Muscle of leg (tissue), 3 donors: ENCODE measurements at regions not wholly inside any gene's neighbourhood (a gene's known extent, or its start where the extent isn't known, plus 50 kb on each side); places are given as distances from the start of the nearest gene placed in this dataset.

Experiments
- DNase-seq: peaks from one replicate; pipeline ENCODE4 v3.0.0; 2013
- H3K27ac ChIP-seq: one replicate; pipeline ENCODE4 v1.5.1; 2013; ENCODE audit warnings: mild to moderate bottlenecking, low read length, control low read depth
- H3K27me3 ChIP-seq: one replicate; pipeline ENCODE4 v1.6.1; 2013; ENCODE audit warnings: low read length; ENCODE audit not compliant: control insufficient read depth, insufficient read depth
- H3K36me3 ChIP-seq: one replicate; pipeline ENCODE4 v1.6.1; 2013; ENCODE audit warnings: low read length; ENCODE audit not compliant: control insufficient read depth, insufficient read depth
- H3K4me1 ChIP-seq: one replicate; pipeline ENCODE4 v1.6.1; 2013; ENCODE audit warnings: low read length; ENCODE audit not compliant: control insufficient read depth, insufficient read depth
- H3K4me3 ChIP-seq: one replicate; pipeline ENCODE4 v1.5.1; 2013; ENCODE audit warnings: low read length, control low read depth
- H3K9me3 ChIP-seq: replicated peaks from 2 replicates; pipeline ENCODE4 v1.6.1; 2013; ENCODE audit warnings: low read depth, low read length; ENCODE audit not compliant: control insufficient read depth
- WGBS: methylation state at CpG from one replicate; pipeline ENCODE4 v1.1.5; 2013; ENCODE audit warnings: missing lambda C conversion rate; ENCODE audit not compliant: insufficient coverage; 5-methylcytosine and 5-hydroxymethylcytosine counted together

- Histone ChIP-seq H3K27me3 (no peaks in the 10 kb centered on the region), H3K4me1 (no peaks in the 10 kb centered on the region), H3K36me3 (no peaks in the 10 kb centered on the region), H3K27ac (no peak overlapping the region), H3K4me3 (no peak overlapping the region), H3K9me3 (no peaks in the 10 kb centered on the region)
- no peak for DNase-seq
- 100% methylated on average over 1 of the region's 2 CpGs for WGBS
Observed at GRCh38 chr9:99544526-99544925, 277.2 kb upstream of the NR4A3 start.

GRCh38 chr9:99549441-99549840 is 272.2 kb upstream of the NR4A3 start:
- Histone ChIP-seq H3K36me3 (no peaks in the 10 kb centered on the region), H3K27me3 (no peaks in the 10 kb centered on the region), H3K27ac (no peak overlapping the region), H3K9me3 (no peaks in the 10 kb centered on the region), H3K4me1 (no peaks in the 10 kb centered on the region), H3K4me3 (no peak overlapping the region)
- DNase-seq = no peak

GRCh38 chr9:99555792-99556191 is 265.9 kb upstream of the NR4A3 start:
- no peak overlapping the region for H3K27ac ChIP-seq
- no peaks in the 10 kb centered on the region for H3K9me3 ChIP-seq
- H3K4me1 ChIP-seq = no peaks in the 10 kb centered on the region
- H3K36me3 ChIP-seq = no peaks in the 10 kb centered on the region
- no CpG with 5 or more reads among the region's 4 CpGs for WGBS
- H3K27me3 ChIP-seq = peaks cover 2% of the 10 kb centered on the region
- DNase-seq = no peak
- no peak overlapping the region for H3K4me3 ChIP-seq

- no peaks in the 10 kb centered on the region for H3K9me3 ChIP-seq
- H3K36me3 ChIP-seq = no peaks in the 10 kb centered on the region
- H3K27me3 ChIP-seq = peaks cover 2% of the 10 kb centered on the region
- DNase-seq = no peak
- no CpG with 5 or more reads among the region's 3 CpGs for WGBS
- no peak overlapping the region for H3K4me3 ChIP-seq
- peaks cover 6% of the 10 kb centered on the region for H3K4me1 ChIP-seq
- H3K27ac ChIP-seq = no peak overlapping the region
Observed at GRCh38 chr9:99556998-99557397, 264.7 kb upstream of the NR4A3 start.

- no CpG with 5 or more reads among the region's 2 CpGs for WGBS
Observed at GRCh38 chr9:99557816-99558215, 263.9 kb upstream of the NR4A3 start.

GRCh38 chr9:99559776-99560175 is 261.9 kb upstream of the NR4A3 start:
- Histone ChIP-seq H3K36me3 (no peaks in the 10 kb centered on the region), H3K4me1 (peaks cover 6% of the 10 kb centered on the region), H3K9me3 (no peaks in the 10 kb centered on the region), H3K4me3 (no peak overlapping the region), H3K27me3 (peaks cover 2% of the 10 kb centered on the region), H3K27ac (no peak overlapping the region)
- DNase-seq = no peak
- 60% methylated on average over 1 of the region's 1 CpG for WGBS

More at GRCh38 chr9:99557816-99558215, 263.9 kb upstream of the NR4A3 start:
- peaks cover 2% of the 10 kb centered on the region for H3K27me3 ChIP-seq
- H3K4me3 ChIP-seq = no peak overlapping the region
- no peak overlapping the region for H3K27ac ChIP-seq
- no peaks in the 10 kb centered on the region for H3K9me3 ChIP-seq
- H3K36me3 ChIP-seq = no peaks in the 10 kb centered on the region
- no peak for DNase-seq
- H3K4me1 ChIP-seq = peaks cover 6% of the 10 kb centered on the region

- no peak overlapping the region for H3K27ac ChIP-seq
- no peaks in the 10 kb centered on the region for H3K36me3 ChIP-seq
- DNase-seq = no peak
- H3K27me3 ChIP-seq = peaks cover 2% of the 10 kb centered on the region
- H3K4me1 ChIP-seq = peaks cover 6% of the 10 kb centered on the region
- H3K4me3 ChIP-seq = no peak overlapping the region
- H3K9me3 ChIP-seq = no peaks in the 10 kb centered on the region
Observed at GRCh38 chr9:99560561-99560960, 261.1 kb upstream of the NR4A3 start.

- WGBS = no CpG with 5 or more reads among the region's 2 CpGs
- Histone ChIP-seq H3K27ac (no peak overlapping the region), H3K27me3 (peaks cover 2% of the 10 kb centered on the region), H3K36me3 (no peaks in the 10 kb centered on the region), H3K4me1 (peaks cover 9% of the 10 kb centered on the region), H3K9me3 (no peaks in the 10 kb centered on the region), H3K4me3 (no peak overlapping the region)
- peak; percentile 58 for DNase-seq
Observed at GRCh38 chr9:99561509-99561917, 260.2 kb upstream of the NR4A3 start.

GRCh38 chr9:99561961-99562565 is 259.6 kb upstream of the NR4A3 start:
- H3K27ac ChIP-seq = no peak overlapping the region
- no CpG with 5 or more reads among the region's 2 CpGs for WGBS
- DNase-seq = no peak
- no peaks in the 10 kb centered on the region for H3K36me3 ChIP-seq
- H3K9me3 ChIP-seq = no peaks in the 10 kb centered on the region
- no peak overlapping the region for H3K4me3 ChIP-seq
- H3K4me1 ChIP-seq = peaks cover 12% of the 10 kb centered on the region
- H3K27me3 ChIP-seq = no peaks in the 10 kb centered on the region

- Histone ChIP-seq H3K27me3 (no peaks in the 10 kb centered on the region), H3K9me3 (no peaks in the 10 kb centered on the region), H3K4me1 (peaks cover 12% of the 10 kb centered on the region), H3K27ac (no peak overlapping the region), H3K4me3 (no peak overlapping the region), H3K36me3 (no peaks in the 10 kb centered on the region)
- 72% methylated on average over 5 of the region's 6 CpGs for WGBS
- no peak for DNase-seq
Observed at GRCh38 chr9:99563364-99563763, 258.3 kb upstream of the NR4A3 start.

- no peaks in the 10 kb centered on the region for H3K27me3 ChIP-seq
- WGBS = 90% methylated on average over 3 of the region's 8 CpGs
- H3K4me3 ChIP-seq = no peak overlapping the region
- H3K9me3 ChIP-seq = no peaks in the 10 kb centered on the region
- peaks cover 12% of the 10 kb centered on the region for H3K4me1 ChIP-seq
- DNase-seq = no peak
- no peaks in the 10 kb centered on the region for H3K36me3 ChIP-seq
- H3K27ac ChIP-seq = no peak overlapping the region
Observed at GRCh38 chr9:99565203-99565602, 256.5 kb upstream of the NR4A3 start.
